OCI-LY3 (cell line): ENCODE measurements at regions not wholly inside any gene's neighbourhood (a gene's known extent, or its start where the extent isn't known, plus 50 kb on each side); places are given as distances from the start of the nearest gene placed in this dataset.

Experiments used
- H2AFZ ChIP-seq: fragments of 200-600, 300-600 bp; shearing (Covaris generic); 2 replicates; pipeline ENCODE4 v1.6.0; 2014; ENCODE audit warnings: antibody characterized with exemption, low read depth, low read length
- H3K27ac ChIP-seq: fragments of 200-600, 300-600 bp; sonication (generic); 2 replicates; pipeline ENCODE4 v1.5.1; 2014; ENCODE audit warnings: mild to moderate bottlenecking, low read length, moderate library complexity, mixed read lengths
- H3K27me3 ChIP-seq: fragments of 200-600, 300-600 bp; sonication (generic); 2 replicates; pipeline ENCODE4 v1.6.1; 2014; ENCODE audit warnings: low read depth, low read length, mixed read lengths
- H3K36me3 ChIP-seq: fragments of 200-600, 300-600 bp; sonication (generic); replicated peaks from 2 replicates; pipeline ENCODE3; 2014; ENCODE audit warnings: low read depth, low read length, mixed read lengths
- H3K4me1 ChIP-seq: fragments of 300-600, 200-600 bp; sonication (generic); 2 replicates; pipeline ENCODE4 v1.6.1; 2014; ENCODE audit warnings: low read length, mixed read lengths
- H3K4me2 ChIP-seq: fragments of 200-600, 300-600 bp; sonication (generic); 2 replicates; pipeline ENCODE4 v1.6.1; 2014; ENCODE audit warnings: low read length, mixed read lengths
- H3K4me3 ChIP-seq: fragments of 300-600, 200-600 bp; sonication (generic); 2 replicates; pipeline ENCODE4 v1.5.1; 2014; ENCODE audit warnings: antibody characterized with exemption, mild to moderate bottlenecking, low read length, moderate library complexity
- H3K79me2 ChIP-seq: fragments of 300-600, 200-600 bp; shearing (Covaris generic); 2 replicates; pipeline ENCODE4 v1.6.1; 2014; ENCODE audit warnings: mild to moderate bottlenecking, low read length, mixed read lengths
- H3K9ac ChIP-seq: fragments of 300-600, 200-600 bp; shearing (Covaris generic); 2 replicates; pipeline ENCODE4 v1.6.0; 2014; ENCODE audit warnings: mild to moderate bottlenecking, low read length, moderate library complexity
- H3K9me3 ChIP-seq: fragments of 200-600, 300-600 bp; shearing (Covaris generic); 2 replicates; pipeline ENCODE4 v1.6.1; 2014; ENCODE audit warnings: low read length, mixed read lengths; ENCODE audit not compliant: insufficient read depth
- H4K20me1 ChIP-seq: fragments of 200-600, 300-600 bp; sonication (generic); 2 replicates; pipeline ENCODE4 v1.6.1; 2016; ENCODE audit warnings: low read length, mixed read lengths; ENCODE audit not compliant: insufficient read depth
- CTCF ChIP-seq: fragments of 200-600, 300-600 bp; sonication (generic); IDR thresholded peaks from 2 replicates; pipeline ENCODE4 v1.5.1; 2014; ENCODE audit warnings: antibody characterized with exemption, low read length, low read depth
- EZH2phosphoT487 ChIP-seq: fragments of 200-600 bp; shearing (Covaris generic); IDR thresholded peaks from 2 replicates; pipeline ENCODE4 v1.6.1; 2018; ENCODE audit warnings: antibody characterized with exemption, mixed run types, low read depth

DNA sequence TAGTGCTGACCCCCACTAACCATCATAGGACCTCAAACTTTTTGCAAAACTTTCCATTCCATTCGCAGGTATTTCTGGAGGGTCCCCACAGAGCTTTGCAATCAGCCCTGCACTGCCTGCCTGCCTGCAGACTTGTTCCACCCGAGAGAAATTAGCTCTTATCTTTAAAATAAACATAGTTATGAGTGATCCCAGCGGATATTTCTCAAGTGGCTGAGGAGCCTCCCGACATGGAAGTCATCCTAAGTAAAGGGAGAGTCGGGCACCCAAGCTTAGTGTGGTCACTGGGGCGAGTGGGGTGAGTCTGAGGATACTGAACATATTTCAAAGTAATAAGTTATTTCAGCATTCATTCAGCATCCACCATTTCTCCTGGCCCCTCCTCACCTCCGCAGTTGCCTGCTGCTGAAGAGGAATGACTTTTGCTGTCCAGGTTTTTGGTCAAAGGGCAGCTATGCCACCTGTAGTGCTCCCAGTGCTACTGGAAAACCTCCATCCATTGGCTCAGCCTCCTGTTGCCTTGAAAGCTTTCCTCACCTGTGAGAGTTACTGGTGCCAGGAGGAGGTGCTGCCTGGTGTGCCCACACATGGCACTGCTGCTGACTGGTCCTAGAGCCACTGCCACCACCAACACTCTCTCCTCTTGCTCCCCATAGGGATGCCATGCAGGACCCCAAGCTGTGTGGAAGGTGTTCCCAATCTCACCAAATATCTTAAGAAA lies 89.7 kb upstream of the PCSK1 start:
- no peak for TF ChIP-seq CTCF
- no peak for TF ChIP-seq EZH2phosphoT487
- Histone ChIP-seq H3K9ac (no peak overlapping the region), H3K4me2 (no peak overlapping the region), H4K20me1 (no peaks in the 10 kb centered on the region), H3K27me3 (no peaks in the 10 kb centered on the region), H3K36me3 (no peaks in the 10 kb centered on the region), H3K4me1 (no peaks in the 10 kb centered on the region), H3K27ac (no peak overlapping the region), H3K4me3 (no peak overlapping the region), H3K79me2 (no peaks in the 10 kb centered on the region), H3K9me3 (no peaks in the 10 kb centered on the region), H2AFZ (no peak overlapping the region)

- H3K4me2 ChIP-seq = no peak overlapping the region
- no peaks in the 10 kb centered on the region for H3K9me3 ChIP-seq
- H2AFZ ChIP-seq = no peak overlapping the region
- no peak overlapping the region for H3K4me3 ChIP-seq
- no peaks in the 10 kb centered on the region for H3K36me3 ChIP-seq
- TF ChIP-seq CTCF = no peak
- no peak for TF ChIP-seq EZH2phosphoT487
- no peaks in the 10 kb centered on the region for H3K4me1 ChIP-seq
- no peak overlapping the region for H3K9ac ChIP-seq
- H3K27ac ChIP-seq = no peak overlapping the region
- no peaks in the 10 kb centered on the region for H3K79me2 ChIP-seq
- no peaks in the 10 kb centered on the region for H3K27me3 ChIP-seq
- H4K20me1 ChIP-seq = no peaks in the 10 kb centered on the region
Observed at GRCh38 chr5:96527768-96528661, 95.0 kb upstream of the PCSK1 start.

DNA sequence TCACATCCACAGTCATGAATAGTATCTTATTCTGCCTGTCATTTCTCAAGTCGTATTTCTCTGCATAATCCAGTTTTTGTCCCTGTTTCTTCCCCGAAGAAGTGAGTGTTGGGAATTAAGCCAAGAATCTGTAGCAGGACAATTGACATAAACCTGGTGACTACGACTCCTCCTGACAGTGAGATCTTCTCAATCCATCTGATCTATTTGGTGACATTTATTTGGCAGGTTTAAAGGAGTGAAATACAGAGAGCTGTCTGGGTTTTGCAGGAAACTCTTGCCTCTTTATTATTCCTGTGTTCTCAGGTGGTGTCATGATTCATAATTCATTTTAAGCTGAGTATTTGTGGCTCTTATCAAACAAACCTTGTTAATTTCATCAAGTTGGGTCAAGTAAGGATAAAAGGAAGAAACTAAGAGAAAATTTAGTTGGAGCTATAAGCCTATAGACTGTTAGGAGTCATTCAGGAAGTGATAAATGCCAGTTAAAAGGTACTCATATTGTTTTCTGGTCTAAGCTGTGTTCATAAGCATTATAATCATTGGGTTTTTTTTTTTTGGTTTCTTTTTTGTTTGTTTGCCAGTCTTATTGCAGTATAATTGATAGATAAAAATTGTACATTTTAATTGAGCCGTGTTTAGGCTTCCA lies 95.9 kb upstream of the PCSK1 start:
- H3K79me2 ChIP-seq = no peaks in the 10 kb centered on the region
- H3K4me3 ChIP-seq = no peak overlapping the region
- TF ChIP-seq CTCF (no peak), EZH2phosphoT487 (no peak)
- no peaks in the 10 kb centered on the region for H3K9me3 ChIP-seq
- no peak overlapping the region for H2AFZ ChIP-seq
- H3K4me2 ChIP-seq = no peak overlapping the region
- no peaks in the 10 kb centered on the region for H3K36me3 ChIP-seq
- H3K4me1 ChIP-seq = no peaks in the 10 kb centered on the region
- H3K9ac ChIP-seq = no peak overlapping the region
- no peaks in the 10 kb centered on the region for H3K27me3 ChIP-seq
- no peaks in the 10 kb centered on the region for H4K20me1 ChIP-seq
- no peak overlapping the region for H3K27ac ChIP-seq

- Histone ChIP-seq H3K9ac (no peak overlapping the region), H3K4me3 (no peak overlapping the region), H3K79me2 (no peaks in the 10 kb centered on the region), H3K27ac (no peak overlapping the region), H3K4me2 (no peak overlapping the region), H3K36me3 (no peaks in the 10 kb centered on the region), H3K27me3 (no peaks in the 10 kb centered on the region), H4K20me1 (no peaks in the 10 kb centered on the region), H3K9me3 (no peaks in the 10 kb centered on the region), H3K4me1 (no peaks in the 10 kb centered on the region), H2AFZ (no peak overlapping the region)
- TF ChIP-seq CTCF = no peak
- no peak for TF ChIP-seq EZH2phosphoT487
Observed at GRCh38 chr5:96529559-96529958, 96.5 kb upstream of the PCSK1 start.
